ENCODE measurements at regions not wholly inside any gene's neighbourhood (a gene's known extent, or its start where the extent isn't known, plus 50 kb on each side); places are given as distances from the start of the nearest gene placed in this dataset.

- TF ChIP-seq SALL2 (tag by site-specific recombination; IDR thresholded peaks at IDR 0.05; ENCODE audit: borderline replicate concordance) = no peak
- no peak for TF ChIP-seq ZBTB8A (tag by site-specific recombination; IDR thresholded peaks at IDR 0.05)
- no peak for TF ChIP-seq ZNF175 (tag by site-specific recombination; IDR thresholded peaks at IDR 0.05)
- TF ChIP-seq ZNF274 (IDR thresholded peaks at IDR 0.05; ENCODE audit: low read length) = no peak
- no peak for TF ChIP-seq ZNF274 (tag by site-specific recombination; IDR thresholded peaks at IDR 0.05; ENCODE audit: borderline replicate concordance)
- no peak for TF ChIP-seq ZNF248 (tag by site-specific recombination; IDR thresholded peaks at IDR 0.05)
- TF ChIP-seq ZNF544 (tag by site-specific recombination; IDR thresholded peaks at IDR 0.05) = no peak
- TF ChIP-seq HOXD13 (CRISPR knock-in tag; IDR thresholded peaks at IDR 0.05; ENCODE audit: borderline replicate concordance) = no peak
- TF ChIP-seq ZNF366 (tag by site-specific recombination; conservative IDR thresholded peaks at IDR 0.05) = no peak
- TF ChIP-seq ZNF585B (tag by site-specific recombination; IDR thresholded peaks at IDR 0.05) = no peak
Measured at GRCh38 chr3:194284351-194284750, 66.8 kb downstream of the CPN2 start (continued).

GRCh38 chr3:194285024-194285849, 65.9 kb downstream of the CPN2 start:
- H3K27ac ChIP-seq (ENCODE audit: extremely low read depth, low read depth, low read length) = no peak overlapping the region
- H3K4me3 ChIP-seq (ENCODE audit: low read depth, low read length) = no peak overlapping the region
- CTCF ChIA-PET = interaction anchor here (0.8 kb wide), 1 partner anchor 11 kb away, joined by 5 read pairs; no protein-coding TSS in a partner anchor
- no peaks in the 10 kb centered on the region for H3K36me3 ChIP-seq (ENCODE audit: control insufficient read depth in 2 of 2, insufficient read depth in 1 of 2, low read length in 2 of 2)
- POLR2A ChIA-PET = interaction anchor here (1.5 kb wide), 1 partner anchor 14 kb away, joined by 3 read pairs; no protein-coding TSS in a partner anchor
- TF ChIP-seq, protein P1, sequence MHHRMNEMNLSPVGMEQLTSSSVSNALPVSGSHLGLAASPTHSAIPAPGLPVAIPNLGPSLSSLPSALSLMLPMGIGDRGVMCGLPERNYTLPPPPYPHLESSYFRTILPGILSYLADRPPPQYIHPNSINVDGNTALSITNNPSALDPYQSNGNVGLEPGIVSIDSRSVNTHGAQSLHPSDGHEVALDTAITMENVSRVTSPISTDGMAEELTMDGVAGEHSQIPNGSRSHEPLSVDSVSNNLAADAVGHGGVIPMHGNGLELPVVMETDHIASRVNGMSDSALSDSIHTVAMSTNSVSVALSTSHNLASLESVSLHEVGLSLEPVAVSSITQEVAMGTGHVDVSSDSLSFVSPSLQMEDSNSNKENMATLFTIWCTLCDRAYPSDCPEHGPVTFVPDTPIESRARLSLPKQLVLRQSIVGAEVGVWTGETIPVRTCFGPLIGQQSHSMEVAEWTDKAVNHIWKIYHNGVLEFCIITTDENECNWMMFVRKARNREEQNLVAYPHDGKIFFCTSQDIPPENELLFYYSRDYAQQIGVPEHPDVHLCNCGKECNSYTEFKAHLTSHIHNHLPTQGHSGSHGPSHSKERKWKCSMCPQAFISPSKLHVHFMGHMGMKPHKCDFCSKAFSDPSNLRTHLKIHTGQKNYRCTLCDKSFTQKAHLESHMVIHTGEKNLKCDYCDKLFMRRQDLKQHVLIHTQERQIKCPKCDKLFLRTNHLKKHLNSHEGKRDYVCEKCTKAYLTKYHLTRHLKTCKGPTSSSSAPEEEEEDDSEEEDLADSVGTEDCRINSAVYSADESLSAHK (tag by site-specific recombination; IDR thresholded peaks at IDR 0.05) = no peak
- TF ChIP-seq PRDM2 (tag by site-specific recombination; IDR thresholded peaks at IDR 0.05; ENCODE audit: borderline replicate concordance) (no peak), HOXA7 (CRISPR knock-in tag; IDR thresholded peaks at IDR 0.05; ENCODE audit: borderline replicate concordance) (no peak), ZNF10 (tag by site-specific recombination; IDR thresholded peaks at IDR 0.05) (no peak), EGR2 (tag by site-specific recombination; IDR thresholded peaks at IDR 0.05; ENCODE audit: low read depth) (peak; percentile 96), ZSCAN16 (tag by site-specific recombination; IDR thresholded peaks at IDR 0.05) (no peak), ZNF555 (tag by site-specific recombination; conservative IDR thresholded peaks at IDR 0.05) (no peak), ZNF560 (tag by site-specific recombination; IDR thresholded peaks at IDR 0.05; ENCODE audit: borderline replicate concordance) (no peak), KLF10 (tag by site-specific recombination; IDR thresholded peaks at IDR 0.05) (no peak), KLF1 (tag by site-specific recombination; IDR thresholded peaks at IDR 0.05) (no peak), ZFHX2 (tag by site-specific recombination; conservative IDR thresholded peaks at IDR 0.05) (peak; percentile 98), ZNF558 (tag by site-specific recombination; IDR thresholded peaks at IDR 0.05) (no peak), ZNF24 (tag by site-specific recombination; IDR thresholded peaks at IDR 0.05) (no peak), ZBTB17 (tag by site-specific recombination; IDR thresholded peaks at IDR 0.05) (no peak), TCF7L2 (IDR thresholded peaks at IDR 0.05; ENCODE audit: borderline replicate concordance, low read depth, low read length) (no peak)
- no peaks in the 10 kb centered on the region for H3K4me1 ChIP-seq (ENCODE audit: control insufficient read depth, insufficient read depth, low read length)
- H3K9me3 ChIP-seq (ENCODE audit: control insufficient read depth, insufficient read depth, low read depth, low read length) = no peaks in the 10 kb centered on the region
